Neural cell (in vitro differentiated cells): ENCODE measurements at regions not wholly inside any gene's neighbourhood (a gene's known extent, or its start where the extent isn't known, plus 50 kb on each side); places are given as distances from the start of the nearest gene placed in this dataset.

Experiments used
- EP300 ChIP-seq: fragments of 450-650 bp; conservative IDR thresholded peaks from 2 replicates; pipeline ENCODE4 v1.6.1; 2014; ENCODE audit warnings: antibody characterized with exemption, mild to moderate bottlenecking, moderate library complexity; ENCODE audit not compliant: poor library complexity, severe bottlenecking
- EZH2 ChIP-seq: fragments of 200-600, 300-800 bp; shearing (Covaris generic), sonication (generic); IDR thresholded peaks from 2 replicates; pipeline ENCODE4 v1.6.1; 2014; ENCODE audit warnings: antibody characterized with exemption, low read length, borderline replicate concordance, mild to moderate bottlenecking; ENCODE audit not compliant: insufficient read depth, poor library complexity, severe bottlenecking
- TF ChIP-seq, protein P1 (sequence below): fragments of 450-650 bp; IDR thresholded peaks from 2 replicates; pipeline ENCODE4 v1.5.1; 2014; ENCODE audit warnings: antibody characterized with exemption, mild to moderate bottlenecking, moderate library complexity; ENCODE audit not compliant: poor library complexity, severe bottlenecking
- TF ChIP-seq, protein P2 (sequence below): IDR thresholded peaks from 2 replicates; pipeline ENCODE4 v1.6.1; 2012; ENCODE audit warnings: borderline replicate concordance

DNA sequence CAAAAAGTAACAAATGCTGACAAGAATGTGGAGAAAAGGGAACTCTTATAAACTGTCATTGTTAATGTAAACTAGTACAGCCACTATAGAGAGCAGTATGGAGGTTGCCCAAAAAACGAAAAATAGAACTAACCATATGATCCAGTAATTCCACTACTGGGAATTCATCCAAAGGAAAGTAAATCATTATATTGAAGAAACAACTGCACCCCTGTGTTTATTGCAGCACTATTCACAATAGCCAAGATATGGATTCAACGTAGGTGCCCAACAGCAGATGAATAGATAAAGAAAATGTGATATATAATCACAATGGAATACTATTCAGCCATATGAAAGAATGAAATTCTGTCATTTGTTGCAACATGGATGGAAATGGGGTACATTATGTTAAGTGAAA is 188.0 kb upstream of the E2F7 start:
- TF ChIP-seq, protein P1, sequence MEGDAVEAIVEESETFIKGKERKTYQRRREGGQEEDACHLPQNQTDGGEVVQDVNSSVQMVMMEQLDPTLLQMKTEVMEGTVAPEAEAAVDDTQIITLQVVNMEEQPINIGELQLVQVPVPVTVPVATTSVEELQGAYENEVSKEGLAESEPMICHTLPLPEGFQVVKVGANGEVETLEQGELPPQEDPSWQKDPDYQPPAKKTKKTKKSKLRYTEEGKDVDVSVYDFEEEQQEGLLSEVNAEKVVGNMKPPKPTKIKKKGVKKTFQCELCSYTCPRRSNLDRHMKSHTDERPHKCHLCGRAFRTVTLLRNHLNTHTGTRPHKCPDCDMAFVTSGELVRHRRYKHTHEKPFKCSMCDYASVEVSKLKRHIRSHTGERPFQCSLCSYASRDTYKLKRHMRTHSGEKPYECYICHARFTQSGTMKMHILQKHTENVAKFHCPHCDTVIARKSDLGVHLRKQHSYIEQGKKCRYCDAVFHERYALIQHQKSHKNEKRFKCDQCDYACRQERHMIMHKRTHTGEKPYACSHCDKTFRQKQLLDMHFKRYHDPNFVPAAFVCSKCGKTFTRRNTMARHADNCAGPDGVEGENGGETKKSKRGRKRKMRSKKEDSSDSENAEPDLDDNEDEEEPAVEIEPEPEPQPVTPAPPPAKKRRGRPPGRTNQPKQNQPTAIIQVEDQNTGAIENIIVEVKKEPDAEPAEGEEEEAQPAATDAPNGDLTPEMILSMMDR = no peak
- TF ChIP-seq EZH2 (no peak), EP300 (no peak)
- TF ChIP-seq, protein P2, sequence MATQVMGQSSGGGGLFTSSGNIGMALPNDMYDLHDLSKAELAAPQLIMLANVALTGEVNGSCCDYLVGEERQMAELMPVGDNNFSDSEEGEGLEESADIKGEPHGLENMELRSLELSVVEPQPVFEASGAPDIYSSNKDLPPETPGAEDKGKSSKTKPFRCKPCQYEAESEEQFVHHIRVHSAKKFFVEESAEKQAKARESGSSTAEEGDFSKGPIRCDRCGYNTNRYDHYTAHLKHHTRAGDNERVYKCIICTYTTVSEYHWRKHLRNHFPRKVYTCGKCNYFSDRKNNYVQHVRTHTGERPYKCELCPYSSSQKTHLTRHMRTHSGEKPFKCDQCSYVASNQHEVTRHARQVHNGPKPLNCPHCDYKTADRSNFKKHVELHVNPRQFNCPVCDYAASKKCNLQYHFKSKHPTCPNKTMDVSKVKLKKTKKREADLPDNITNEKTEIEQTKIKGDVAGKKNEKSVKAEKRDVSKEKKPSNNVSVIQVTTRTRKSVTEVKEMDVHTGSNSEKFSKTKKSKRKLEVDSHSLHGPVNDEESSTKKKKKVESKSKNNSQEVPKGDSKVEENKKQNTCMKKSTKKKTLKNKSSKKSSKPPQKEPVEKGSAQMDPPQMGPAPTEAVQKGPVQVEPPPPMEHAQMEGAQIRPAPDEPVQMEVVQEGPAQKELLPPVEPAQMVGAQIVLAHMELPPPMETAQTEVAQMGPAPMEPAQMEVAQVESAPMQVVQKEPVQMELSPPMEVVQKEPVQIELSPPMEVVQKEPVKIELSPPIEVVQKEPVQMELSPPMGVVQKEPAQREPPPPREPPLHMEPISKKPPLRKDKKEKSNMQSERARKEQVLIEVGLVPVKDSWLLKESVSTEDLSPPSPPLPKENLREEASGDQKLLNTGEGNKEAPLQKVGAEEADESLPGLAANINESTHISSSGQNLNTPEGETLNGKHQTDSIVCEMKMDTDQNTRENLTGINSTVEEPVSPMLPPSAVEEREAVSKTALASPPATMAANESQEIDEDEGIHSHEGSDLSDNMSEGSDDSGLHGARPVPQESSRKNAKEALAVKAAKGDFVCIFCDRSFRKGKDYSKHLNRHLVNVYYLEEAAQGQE = no peak
